HTR-8/SVneo (cell line): ENCODE measurements at regions not wholly inside any gene's neighbourhood (a gene's known extent, or its start where the extent isn't known, plus 50 kb on each side); places are given as distances from the start of the nearest gene placed in this dataset.
"Not testable (repeated sequence)": the region's sequence is repeated elsewhere in the genome, so short reads cannot be mapped to it uniquely, and the experiment has no call there.

Experiments used
- DNase-seq: peaks from one replicate; pipeline ENCODE4 v3.0.0; 2011; ENCODE audit warnings: low spot score, mixed read lengths; ENCODE audit not compliant: insufficient read length
- FAIRE-seq: peaks from 2 replicates; lab custom pipeline; 2011; peaks lifted over from hg19 to GRCh38; lab: Jason Lieb, UNC

GRCh38 chr22:22976033-22976922 lies 88.7 kb downstream of the IGLL5 start:
- FAIRE-seq (no peak), DNase-seq (no peak)

DNA sequence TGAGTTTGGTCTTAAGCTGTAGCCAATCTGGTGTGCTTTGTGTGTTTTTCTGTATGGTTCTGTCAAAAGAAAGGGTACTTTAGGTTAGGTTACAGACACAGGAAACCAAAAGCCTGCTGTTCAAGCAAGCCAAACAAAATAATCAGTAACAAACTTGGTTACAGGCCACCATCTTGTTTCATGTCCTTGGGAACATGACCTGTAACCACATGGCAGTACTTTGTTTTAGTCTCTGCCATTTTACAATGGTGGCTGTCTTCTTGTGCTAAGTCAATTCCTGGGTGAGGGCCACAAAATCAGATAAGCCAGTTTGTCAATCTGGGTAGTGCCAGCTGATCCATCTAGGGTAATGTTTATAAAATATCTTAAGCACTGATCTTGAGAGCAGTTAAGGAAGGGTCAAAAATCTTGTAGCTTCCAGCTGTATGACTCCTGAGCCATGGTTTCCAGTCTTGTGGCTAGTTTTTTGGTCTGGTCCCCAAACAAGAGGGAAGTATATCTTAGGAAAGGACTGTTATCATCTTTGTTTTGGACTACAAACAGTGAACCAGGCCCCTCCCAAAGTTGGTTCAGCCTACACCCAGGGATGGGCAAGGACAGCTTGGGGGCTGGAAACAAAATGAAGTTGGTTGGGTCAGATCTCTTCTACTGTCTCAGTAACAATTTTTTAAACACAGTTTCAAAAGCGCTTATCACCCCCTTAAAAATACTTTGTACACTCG lies 90.0 kb downstream of the IGLL5 start:
- no peak for FAIRE-seq
- DNase-seq = no peak

GRCh38 chr22:22978637-22979036 lies 91.0 kb downstream of the IGLL5 start:
- DNase-seq = no peak
- FAIRE-seq = no peak

GRCh38 chr22:22979121-22979724 lies 91.1 kb upstream of the GNAZ start:
- FAIRE-seq = no peak

GRCh38 chr22:22979954-22980353 lies 90.4 kb upstream of the GNAZ start:
- FAIRE-seq = no peak
- no peak for DNase-seq

More at GRCh38 chr22:22979121-22979724, 91.1 kb upstream of the GNAZ start:
- no peak for DNase-seq

- DNase-seq = no peak
These were observed 88.4 kb upstream of the GNAZ start for GRCh38 chr22:22981670-22982571.

GRCh38 chr22:22982616-22983015 lies 87.7 kb upstream of the GNAZ start:
- DNase-seq (no peak), FAIRE-seq (no peak)

More at GRCh38 chr22:22981670-22982571, 88.4 kb upstream of the GNAZ start:
- FAIRE-seq = no peak

DNA sequence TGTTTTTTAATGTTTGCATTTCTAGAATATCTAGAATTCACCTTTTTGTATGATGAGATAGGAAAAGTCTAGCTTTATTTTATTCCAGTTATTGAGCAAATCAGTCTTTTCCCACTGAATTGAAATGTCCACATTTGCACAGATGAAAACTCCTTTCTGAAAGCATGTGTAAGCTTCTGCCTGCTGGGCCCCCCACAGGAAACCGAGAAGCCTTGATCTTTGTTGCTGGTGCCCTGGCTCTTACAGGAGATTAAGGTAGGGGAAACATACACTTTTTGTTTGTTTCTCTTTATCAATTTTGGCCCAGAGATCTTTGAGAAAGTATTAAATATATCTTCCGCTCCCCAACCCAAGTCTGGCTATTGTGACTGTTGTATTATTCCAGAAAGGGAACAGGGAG lies 87.2 kb upstream of the GNAZ start:
- FAIRE-seq = no peak
- no peak for DNase-seq

DNA sequence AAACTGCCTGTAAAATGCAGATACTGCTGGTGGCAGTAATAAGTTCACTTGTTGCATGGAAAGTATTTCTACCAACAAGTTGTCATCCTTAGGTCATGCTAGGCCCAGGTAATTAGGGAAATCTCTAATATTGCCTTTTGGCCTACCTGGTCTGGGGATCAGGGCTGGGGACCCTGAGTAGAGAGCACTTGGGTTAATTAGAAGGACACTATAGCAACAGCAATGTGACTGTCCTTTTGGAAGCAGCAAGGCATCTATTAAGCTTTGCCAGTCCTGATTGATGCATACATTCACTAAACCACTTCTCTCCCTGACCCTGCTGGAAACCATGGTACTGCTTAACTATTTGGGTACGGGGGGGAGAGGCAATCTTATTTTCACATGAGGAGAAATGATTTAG lies 86.5 kb upstream of the GNAZ start:
- FAIRE-seq = no peak
- DNase-seq = no peak

DNA sequence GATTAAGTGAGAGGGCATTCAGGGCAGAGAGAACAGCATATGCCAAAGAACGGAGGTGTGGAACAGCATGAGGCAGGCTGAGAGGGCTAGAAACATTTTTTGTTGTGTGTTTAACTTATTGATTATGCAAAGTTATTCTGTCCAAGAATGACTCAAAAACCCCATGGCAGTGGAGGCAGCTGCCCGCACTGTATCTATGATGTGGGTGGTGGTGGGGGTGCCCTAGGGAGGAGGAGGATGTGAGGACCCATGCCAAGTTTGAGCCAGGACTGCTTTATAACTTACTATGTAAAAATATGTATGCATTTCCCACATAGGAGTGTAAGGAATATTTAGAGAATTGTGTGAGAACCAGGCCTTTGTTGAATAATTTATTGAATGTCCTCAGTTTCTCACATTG lies 85.4 kb upstream of the GNAZ start:
- DNase-seq = no peak
- no peak for FAIRE-seq

DNA sequence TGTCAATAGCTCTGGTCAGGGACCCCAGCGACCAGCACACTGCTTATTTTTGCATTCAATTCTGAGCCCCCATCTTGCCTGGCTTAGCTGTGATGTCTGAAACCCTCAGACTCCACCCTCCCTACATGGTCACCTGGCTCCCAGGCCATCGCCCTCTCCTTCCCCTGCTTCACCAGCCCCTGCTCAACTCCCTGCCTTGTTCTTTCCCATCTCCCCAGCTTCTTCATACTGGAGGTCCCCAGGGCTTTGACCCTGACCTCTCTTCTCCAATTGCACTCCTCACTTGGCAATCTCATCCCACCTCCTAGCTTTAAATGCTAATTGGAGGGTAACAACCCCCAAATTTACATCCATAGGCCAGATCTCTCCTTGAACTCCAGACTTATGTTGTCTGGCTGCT lies 84.3 kb upstream of the GNAZ start:
- FAIRE-seq = no peak

DNA sequence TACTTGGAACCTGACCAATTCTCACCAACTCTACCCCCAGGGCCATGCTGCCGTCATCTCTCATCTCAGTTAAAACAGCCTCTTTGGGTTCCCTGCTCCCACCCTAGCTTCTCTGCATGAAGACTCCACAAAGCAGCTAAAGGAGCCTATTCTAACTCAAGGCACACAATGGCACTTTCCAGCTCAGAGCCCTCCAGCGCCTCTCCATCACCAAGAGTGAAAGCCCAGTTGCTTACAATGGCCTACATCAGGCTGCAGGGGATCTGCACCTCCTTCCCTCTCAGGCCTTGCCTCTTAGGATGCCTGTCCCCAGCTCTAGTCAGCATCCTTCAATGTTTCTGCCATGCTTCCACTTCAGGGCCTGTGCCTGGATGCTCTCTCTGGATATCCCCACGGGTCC lies 83.7 kb upstream of the GNAZ start:
- FAIRE-seq (no peak), DNase-seq (no peak)

More for the DNA sequence above, 84.3 kb upstream of the GNAZ start:
- no peak for DNase-seq

- DNase-seq = no peak
These were observed 82.2 kb upstream of the GNAZ start for GRCh38 chr22:22988150-22988549.

GRCh38 chr22:22988785-22989184 lies 81.5 kb upstream of the GNAZ start:
- FAIRE-seq = no peak
- DNase-seq = no peak

More at GRCh38 chr22:22988150-22988549, 82.2 kb upstream of the GNAZ start:
- no peak for FAIRE-seq

- DNase-seq = no peak
- no peak for FAIRE-seq
These were observed 80.5 kb upstream of the GNAZ start for GRCh38 chr22:22989856-22990255.

DNA sequence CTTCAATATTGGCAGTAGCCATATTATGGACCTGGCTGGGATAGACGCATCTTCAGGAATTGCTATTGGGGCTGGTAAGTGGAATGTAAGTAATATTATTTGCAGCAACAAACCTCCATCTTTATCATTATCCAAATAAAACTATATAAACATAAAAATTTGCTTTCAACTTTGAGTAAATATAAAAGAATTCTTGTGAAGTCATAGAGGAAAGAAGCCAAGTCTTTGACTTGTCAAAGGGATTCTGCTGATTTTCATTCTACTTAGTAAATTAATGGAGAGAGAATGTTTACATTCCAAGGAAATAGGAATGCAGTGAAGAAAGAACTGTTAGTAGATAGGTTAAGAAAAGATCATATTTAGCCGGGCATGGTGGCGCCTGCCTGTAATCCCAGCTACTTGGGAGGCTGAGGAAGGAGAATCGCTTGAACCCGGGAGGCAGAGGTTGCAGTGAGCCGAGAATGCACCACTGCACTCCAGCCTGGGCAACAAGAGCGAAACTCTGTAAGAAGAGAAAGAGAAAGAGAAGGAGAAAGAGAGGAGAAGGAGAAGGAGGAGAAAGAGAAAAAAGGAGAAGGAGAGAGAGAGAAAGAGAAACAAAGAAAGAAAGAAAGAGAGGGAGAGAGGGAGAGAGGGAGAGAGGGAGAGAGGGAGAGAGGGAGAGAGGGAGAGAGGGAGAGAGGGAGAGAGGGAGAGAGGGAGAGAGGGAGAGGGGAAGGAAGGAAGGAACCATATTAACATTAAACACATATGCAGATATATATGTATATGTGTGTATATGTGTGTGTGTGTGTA lies 79.4 kb upstream of the GNAZ start:
- not testable (repeated sequence) for DNase-seq, FAIRE-seq

GRCh38 chr22:22992474-22992873 lies 77.8 kb upstream of the GNAZ start:
- FAIRE-seq = no peak
- DNase-seq = no peak

GRCh38 chr22:22993184-22993583 lies 77.1 kb upstream of the GNAZ start:
- no peak for FAIRE-seq
- DNase-seq = no peak

DNA sequence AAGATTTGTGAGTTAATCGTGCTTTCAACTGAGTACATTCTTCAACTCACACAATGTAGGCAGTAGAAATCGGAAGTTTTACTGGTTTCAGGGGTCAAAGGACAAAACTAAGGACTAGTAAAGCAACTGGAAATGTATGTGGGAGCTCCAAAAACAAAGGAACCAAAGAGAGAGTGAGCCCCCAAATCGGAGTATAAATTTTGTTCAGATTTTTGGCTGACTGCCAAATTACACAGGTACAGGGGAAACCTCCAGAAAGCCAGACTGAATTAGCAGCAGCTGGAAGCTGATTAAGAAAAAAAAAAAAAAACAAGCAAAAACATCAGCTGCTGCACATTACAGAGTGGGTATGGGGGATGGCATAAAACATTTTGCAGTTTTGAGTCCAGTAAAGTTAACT lies 75.2 kb upstream of the GNAZ start:
- FAIRE-seq (no peak), DNase-seq (no peak)
